SK-N-SH (cell line): ENCODE measurements at regions not wholly inside any gene's neighbourhood (a gene's known extent, or its start where the extent isn't known, plus 50 kb on each side); places are given as distances from the start of the nearest gene placed in this dataset.
"Not testable (repeated sequence)": the region's sequence is repeated elsewhere in the genome, so short reads cannot be mapped to it uniquely, and the experiment has no call there.

ENCODE experiments used
- CTCF ChIA-PET: fragments of 300-600, 350-600 bp; formaldehyde crosslinking; extraction: SDS; loops from one replicate; lab custom pipeline; 2021; lab: Yijun Ruan, JAX
- POLR2A ChIA-PET: fragments of 350-600 bp; sonication (Branson Sonifier 250); formaldehyde crosslinking; extraction: SDS; loops from one replicate; lab custom pipeline; 2020; ENCODE audit warnings: antibody characterized with exemption, inconsistent platforms; lab: Yijun Ruan, JAX
- DNase-seq: peaks from one replicate; pipeline ENCODE4 v3.0.0; 2012
- H2AFZ ChIP-seq: fragments of 200-600 bp; sonication (generic); 2 replicates; pipeline ENCODE4 v1.8.1; 2016; ENCODE audit warnings: antibody characterized with exemption, mild to moderate bottlenecking, low read depth
- H3F3A ChIP-seq: fragments of 200-600 bp; sonication (generic); replicated peaks from 2 replicates; pipeline ENCODE3; 2016; ENCODE audit warnings: antibody characterized with exemption, mild to moderate bottlenecking; ENCODE audit not compliant: insufficient read depth
- H3K27ac ChIP-seq, 2 experiments: fragments of 200-500 bp in 1 of 2; fragments of 200-600 bp in 1 of 2; sonication (Bioruptor generic) in 1 of 2; sonication (generic), shearing (Covaris generic) in 1 of 2; 2 replicates each; pipeline versions ENCODE4 v1.5.1 to v1.6.1; 2014 to 2016; ENCODE audit warnings: low read depth in 2 of 2, inconsistent platforms in 1 of 2, low read length in 1 of 2, mild to moderate bottlenecking in 1 of 2, mixed read lengths in 1 of 2
- H3K27me3 ChIP-seq: fragments of 200-600 bp; sonication (generic), shearing (Covaris generic); 2 replicates; pipeline ENCODE4 v1.6.1; 2016; ENCODE audit warnings: mixed run types; ENCODE audit not compliant: insufficient read depth
- H3K36me3 ChIP-seq, 2 experiments: fragments of 200-500 bp in 1 of 2; fragments of 200-600 bp in 1 of 2; sonication (Bioruptor generic) in 1 of 2; sonication (generic) in 1 of 2; replicated peaks in 1 of 2; 2 replicates each; pipeline versions ENCODE3 to v1.5.1; 2014 to 2016; ENCODE audit warnings: low read length in 1 of 2, mild to moderate bottlenecking in 1 of 2; ENCODE audit not compliant: insufficient read depth in 2 of 2, control insufficient read depth in 1 of 2
- H3K4me1 ChIP-seq, 2 experiments: fragments of 200-500 bp in 1 of 2; fragments of 200-600 bp in 1 of 2; sonication (Bioruptor generic) in 1 of 2; sonication (generic), shearing (Covaris generic) in 1 of 2; 2 replicates each; pipeline versions ENCODE4 v1.5.1 to v1.6.1; 2014 to 2016; ENCODE audit warnings: low read depth in 1 of 2, low read length in 1 of 2, mixed run types in 1 of 2; ENCODE audit not compliant: insufficient read depth in 2 of 2, control insufficient read depth in 1 of 2
- H3K4me2 ChIP-seq: fragments of 200-600 bp; sonication (generic), shearing (Covaris generic); 2 replicates; pipeline ENCODE4 v1.6.1; 2017; ENCODE audit warnings: mixed run types
- H3K4me3 ChIP-seq, 2 experiments: fragments of 200-500 bp in 1 of 2; fragments of 200-600 bp in 1 of 2; sonication (Bioruptor generic) in 1 of 2; sonication (generic), shearing (Covaris generic) in 1 of 2; 2 replicates each; pipeline versions ENCODE4 v1.5.1 to v1.8.1; 2014 to 2016; ENCODE audit warnings: low read depth in 2 of 2, inconsistent platforms in 1 of 2, low read length in 1 of 2, mild to moderate bottlenecking in 1 of 2, mixed read lengths in 1 of 2, moderate library complexity in 1 of 2
- H3K79me2 ChIP-seq: fragments of 200-600 bp; sonication (generic); 2 replicates; pipeline ENCODE4 v1.8.1; 2017; ENCODE audit warnings: mild to moderate bottlenecking; ENCODE audit not compliant: insufficient read depth
- H3K9ac ChIP-seq: fragments of 200-600 bp; sonication (generic); 2 replicates; pipeline ENCODE4 v1.6.1; 2017; ENCODE audit warnings: mixed run types
- H3K9me2 ChIP-seq: fragments of 200-600 bp; sonication (generic); 2 replicates; pipeline ENCODE4 v1.6.1; 2017; ENCODE audit warnings: mixed run types
- H3K9me3 ChIP-seq: fragments of 200-600 bp; sonication (generic); 2 replicates; pipeline ENCODE4 v1.6.1; 2017; ENCODE audit warnings: mixed run types, mild to moderate bottlenecking, moderate library complexity
- H4K20me1 ChIP-seq: fragments of 200-600 bp; sonication (generic); 2 replicates; pipeline ENCODE4 v1.6.1; 2017; ENCODE audit warnings: mild to moderate bottlenecking, mixed run types; ENCODE audit not compliant: insufficient read depth
- CTCF ChIP-seq: fragments of 200-600 bp; sonication (generic); IDR thresholded peaks from 2 replicates; pipeline ENCODE4 v1.6.1; 2017; ENCODE audit warnings: antibody characterized with exemption, mild to moderate bottlenecking, moderate library complexity
- ELF1 ChIP-seq: IDR thresholded peaks from 2 replicates; pipeline ENCODE4 v1.4.0; 2012
- GABPA ChIP-seq: IDR thresholded peaks from 2 replicates; pipeline ENCODE4 v1.4.0; 2012; ENCODE audit warnings: low read depth, mild to moderate bottlenecking
- WGBS: methylation state at CpG from one replicate; pipeline ENCODE4 v1.1.6; 2017; ENCODE audit warnings: low lambda C conversion rate; 5-methylcytosine and 5-hydroxymethylcytosine counted together

GRCh38 chr5:21341203-21341947 is 1353.4 kb upstream of the CDH18 start:
- H3F3A ChIP-seq, result not testable (repeated sequence)
- TF ChIP-seq CTCF (peak; percentile 38), GABPA (peak; percentile 39; the same call in 1 of the 2 replicates), ELF1 (peak; percentile 15; the same call in 1 of the 2 replicates)
- TF ChIP-seq, all 33 proteins: peak for 3; not testable (repeated sequence) for 30
- whole genome bisulfite sequencing, result 5% methylated on average over 11 of the region's 68 CpGs
- H3K36me3 ChIP-seq, H3K27me3 ChIP-seq, H3K9me2 ChIP-seq, H3K9ac ChIP-seq, CTCF ChIA-PET, H4K20me1 ChIP-seq, H3K79me2 ChIP-seq, H3K27ac ChIP-seq, H2AFZ ChIP-seq, H3K4me1 ChIP-seq, POLR2A ChIA-PET, DNase-seq, H3K4me2 ChIP-seq, H3K9me3 ChIP-seq: not testable (repeated sequence)
- peak overlapping the region; percentile 29 to 38 for H3K4me3 ChIP-seq

GRCh38 chr5:21340233-21340632 is 1352.2 kb upstream of the CDH18 start:
- DNase-seq, POLR2A ChIA-PET, H4K20me1 ChIP-seq, H2AFZ ChIP-seq, H3K27me3 ChIP-seq, H3K4me1 ChIP-seq, H3K9ac ChIP-seq, H3K27ac ChIP-seq, H3F3A ChIP-seq, H3K79me2 ChIP-seq, H3K9me3 ChIP-seq, H3K4me3 ChIP-seq, H3K36me3 ChIP-seq, H3K4me2 ChIP-seq, CTCF ChIA-PET, H3K9me2 ChIP-seq: not testable (repeated sequence)
- WGBS, result 35% methylated on average over 3 of the region's 3 CpGs

- H3K4me1 ChIP-seq, H3K9me2 ChIP-seq, H3K27ac ChIP-seq, H2AFZ ChIP-seq, H3K36me3 ChIP-seq, H3K27me3 ChIP-seq, CTCF ChIA-PET, H3K9ac ChIP-seq, H3F3A ChIP-seq, H3K4me3 ChIP-seq, H3K79me2 ChIP-seq, H4K20me1 ChIP-seq, POLR2A ChIA-PET, H3K9me3 ChIP-seq, H3K4me2 ChIP-seq, DNase-seq: not testable (repeated sequence)
- WGBS, result 21% methylated on average over 1 of the region's 1 CpG
Measured at GRCh38 chr5:21336478-21336877, 1348.5 kb upstream of the CDH18 start.

GRCh38 chr5:21315376-21315775 is 1327.4 kb upstream of the CDH18 start:
- DNase-seq, H3K9me3 ChIP-seq, H2AFZ ChIP-seq, H3K79me2 ChIP-seq, H3K27ac ChIP-seq, H3K4me3 ChIP-seq, H3K9ac ChIP-seq, H3F3A ChIP-seq, H3K36me3 ChIP-seq, H3K9me2 ChIP-seq, H3K4me1 ChIP-seq, H3K4me2 ChIP-seq, POLR2A ChIA-PET, CTCF ChIA-PET, H3K27me3 ChIP-seq, H4K20me1 ChIP-seq: not testable (repeated sequence)
- WGBS, result 59% methylated on average over 3 of the region's 3 CpGs

GRCh38 chr5:21301205-21301604 is 1313.2 kb upstream of the CDH18 start:
- H3K79me2 ChIP-seq, H3K36me3 ChIP-seq, H3F3A ChIP-seq, H3K9me2 ChIP-seq, H3K4me3 ChIP-seq, H3K27ac ChIP-seq, H3K4me1 ChIP-seq, H4K20me1 ChIP-seq, H3K9me3 ChIP-seq, DNase-seq, H3K4me2 ChIP-seq, H3K9ac ChIP-seq, POLR2A ChIA-PET, CTCF ChIA-PET, H3K27me3 ChIP-seq, H2AFZ ChIP-seq: not testable (repeated sequence)

- H3K9me3 ChIP-seq, H3K36me3 ChIP-seq, H2AFZ ChIP-seq, H3K4me2 ChIP-seq, H3K27ac ChIP-seq, H3K4me1 ChIP-seq, H3K4me3 ChIP-seq, H3K9ac ChIP-seq, H3K79me2 ChIP-seq, H3K9me2 ChIP-seq, DNase-seq, POLR2A ChIA-PET, H3F3A ChIP-seq, H3K27me3 ChIP-seq, H4K20me1 ChIP-seq, CTCF ChIA-PET: not testable (repeated sequence)
- 20% methylated on average over 2 of the region's 2 CpGs for WGBS
Measured at GRCh38 chr5:21274361-21274760, 1286.4 kb upstream of the CDH18 start.
